8988T (cell line): ENCODE measurements at regions not wholly inside any gene's neighbourhood (a gene's known extent, or its start where the extent isn't known, plus 50 kb on each side); places are given as distances from the start of the nearest gene placed in this dataset.

ENCODE experiments used
- DNase-seq: peaks from one replicate; pipeline ENCODE4 v3.0.0; 2011

- DNase-seq: no peak
Measured at GRCh38 chr4:15340902-15341732, 86.7 kb upstream of the C1QTNF7 start.

- DNase-seq: no peak
Measured at GRCh38 chr4:15341733-15342300, 86.0 kb upstream of the C1QTNF7 start.

GRCh38 chr4:15343000-15343399 is 84.8 kb upstream of the C1QTNF7 start:
- no peak for DNase-seq

- DNase-seq: no peak
Measured at GRCh38 chr4:15343581-15343980, 84.3 kb upstream of the C1QTNF7 start.

- DNase-seq: no peak
Measured at GRCh38 chr4:15344041-15344440, 83.8 kb upstream of the C1QTNF7 start.

GRCh38 chr4:15345134-15345533 is 82.7 kb upstream of the C1QTNF7 start:
- DNase-seq: no peak

GRCh38 chr4:15348236-15348635 is 79.6 kb upstream of the C1QTNF7 start:
- no peak for DNase-seq

- DNase-seq: no peak
Measured at GRCh38 chr4:15348695-15349094, 79.1 kb upstream of the C1QTNF7 start.

- no peak for DNase-seq
Measured at GRCh38 chr4:15349531-15349935, 78.3 kb upstream of the C1QTNF7 start.

- no peak for DNase-seq
Measured at GRCh38 chr4:15349965-15350364, 77.9 kb upstream of the C1QTNF7 start.

- no peak for DNase-seq
Measured at GRCh38 chr4:15352524-15352923, 75.3 kb upstream of the C1QTNF7 start.

- no peak for DNase-seq
Measured at GRCh38 chr4:15353207-15353606, 74.6 kb upstream of the C1QTNF7 start.

- no peak for DNase-seq
Measured at GRCh38 chr4:15354371-15355297, 73.2 kb upstream of the C1QTNF7 start.

- DNase-seq: no peak
Measured at GRCh38 chr4:15361529-15361928, 66.3 kb upstream of the C1QTNF7 start.

- DNase-seq: no peak
Measured at GRCh38 chr4:15362541-15362940, 65.3 kb upstream of the C1QTNF7 start.

- no peak for DNase-seq
Measured at GRCh38 chr4:15364183-15364582, 63.6 kb upstream of the C1QTNF7 start.

GRCh38 chr4:15365641-15366040 is 62.2 kb upstream of the C1QTNF7 start:
- DNase-seq: no peak

- DNase-seq: no peak
Measured at GRCh38 chr4:15366721-15367120, 61.1 kb upstream of the C1QTNF7 start.

GRCh38 chr4:15368856-15369255 is 59.0 kb upstream of the C1QTNF7 start:
- DNase-seq: no peak

- DNase-seq: no peak
Measured at GRCh38 chr4:15370296-15370695, 57.5 kb upstream of the C1QTNF7 start.

- no peak for DNase-seq
Measured at GRCh38 chr4:15373363-15373762, 54.5 kb upstream of the C1QTNF7 start.

GRCh38 chr4:15374656-15375055 is 53.2 kb upstream of the C1QTNF7 start:
- DNase-seq: no peak

GRCh38 chr4:15375667-15376066 is 52.2 kb upstream of the C1QTNF7 start:
- no peak for DNase-seq

GRCh38 chr4:15376145-15376544 is 51.7 kb upstream of the C1QTNF7 start:
- no peak for DNase-seq
